Mesenchymal stem cell (in vitro differentiated cells and primary cell): ENCODE measurements at regions not wholly inside any gene's neighbourhood (a gene's known extent, or its start where the extent isn't known, plus 50 kb on each side); places are given as distances from the start of the nearest gene placed in this dataset.

ENCODE experiments used
- DNase-seq: peaks from one replicate; pipeline ENCODE4 v3.0.0-alpha.2; 2013
- H2AFZ ChIP-seq: one replicate; pipeline ENCODE4 v1.6.1; 2013; ENCODE audit warnings: low read depth, mild to moderate bottlenecking, control low read depth, inconsistent platforms, low read length, moderate library complexity
- H2AK5ac ChIP-seq: 2 replicates; pipeline ENCODE4 v1.6.1; 2013; ENCODE audit warnings: low read length, moderate library complexity, mild to moderate bottlenecking, inconsistent platforms; ENCODE audit not compliant: severe bottlenecking
- H2BK120ac ChIP-seq: one replicate; pipeline ENCODE4 v1.6.1; 2013; ENCODE audit warnings: low read depth, mild to moderate bottlenecking, inconsistent platforms, low read length, moderate library complexity
- H2BK12ac ChIP-seq, 2 experiments: one replicate each; pipeline ENCODE4 v1.6.1; 2013; ENCODE audit warnings: inconsistent platforms in 2 of 2, low read length in 2 of 2, mild to moderate bottlenecking in 2 of 2, moderate library complexity in 2 of 2, control low read depth in 1 of 2
- H2BK15ac ChIP-seq: one replicate; pipeline ENCODE4 v1.6.1; 2013; ENCODE audit warnings: mild to moderate bottlenecking, low read depth, inconsistent platforms; ENCODE audit not compliant: poor library complexity, severe bottlenecking
- H2BK5ac ChIP-seq: 2 replicates; pipeline ENCODE4 v1.6.1; 2013; ENCODE audit warnings: low read depth, mild to moderate bottlenecking, low read length, control low read depth, inconsistent platforms; ENCODE audit not compliant: poor library complexity, severe bottlenecking
- H3K14ac ChIP-seq, 2 experiments: one replicate each; pipeline ENCODE4 v1.6.1; 2013; ENCODE audit warnings: inconsistent platforms in 2 of 2, low read length in 2 of 2, control low read depth in 1 of 2, mild to moderate bottlenecking in 1 of 2, moderate library complexity in 1 of 2
- H3K18ac ChIP-seq, 2 experiments: one replicate each; pipeline ENCODE4 v1.6.1; 2013; ENCODE audit warnings: inconsistent platforms in 2 of 2, low read length in 2 of 2, control low read depth in 1 of 2, low read depth in 1 of 2, mild to moderate bottlenecking in 1 of 2
- H3K23ac ChIP-seq, 2 experiments: one replicate each; pipeline ENCODE4 v1.6.1; 2013; ENCODE audit warnings: inconsistent platforms in 2 of 2, low read length in 2 of 2, mild to moderate bottlenecking in 2 of 2, moderate library complexity in 2 of 2, control low read depth in 1 of 2
- H3K27ac ChIP-seq: 2 replicates; pipeline ENCODE4 v1.5.1; 2013; ENCODE audit warnings: mild to moderate bottlenecking, moderate library complexity, low read length, control low read depth, inconsistent platforms; ENCODE audit not compliant: poor library complexity, severe bottlenecking
- H3K27me3 ChIP-seq, 2 experiments: 2 replicates each; pipeline versions ENCODE4 v1.6.1 to v1.7.0; 2013; ENCODE audit warnings: low read length in 2 of 2, mild to moderate bottlenecking in 2 of 2, moderate library complexity in 2 of 2, control low read depth in 1 of 2, inconsistent platforms in 1 of 2; ENCODE audit not compliant: control insufficient read depth in 1 of 2, insufficient read depth in 1 of 2
- H3K36me3 ChIP-seq, 2 experiments: 2 replicates each; pipeline versions ENCODE4 v1.6.1 to v1.7.0; 2013; ENCODE audit warnings: low read length in 2 of 2, control low read depth in 1 of 2, inconsistent platforms in 1 of 2, low read depth in 1 of 2, mild to moderate bottlenecking in 1 of 2; ENCODE audit not compliant: insufficient read depth in 2 of 2, control insufficient read depth in 1 of 2
- H3K4ac ChIP-seq, 2 experiments: one replicate each; pipeline ENCODE4 v1.6.1; 2013; ENCODE audit warnings: inconsistent platforms in 2 of 2, low read length in 2 of 2, mild to moderate bottlenecking in 2 of 2, moderate library complexity in 2 of 2, control low read depth in 1 of 2, low read depth in 1 of 2
- H3K4me1 ChIP-seq: 2 replicates; pipeline ENCODE4 v1.6.1; 2013; ENCODE audit warnings: low read depth, low read length, control low read depth; ENCODE audit not compliant: control insufficient read depth, insufficient read depth
- H3K4me2 ChIP-seq: 2 replicates; pipeline ENCODE4 v1.6.1; 2013; ENCODE audit warnings: low read length, mild to moderate bottlenecking, inconsistent platforms; ENCODE audit not compliant: poor library complexity, severe bottlenecking
- H3K4me3 ChIP-seq, 2 experiments: 2 replicates each; pipeline versions ENCODE4 v1.5.1 to v1.7.0; 2013; ENCODE audit warnings: low read length in 2 of 2, mild to moderate bottlenecking in 2 of 2, control low read depth in 1 of 2, low read depth in 1 of 2; ENCODE audit not compliant: insufficient read depth in 1 of 2
- H3K79me1 ChIP-seq: replicated peaks from 2 replicates; pipeline ENCODE4 v1.6.1; 2013; ENCODE audit warnings: mild to moderate bottlenecking, control low read depth, low read length, inconsistent platforms; ENCODE audit not compliant: poor library complexity, severe bottlenecking
- H3K9ac ChIP-seq: 2 replicates; pipeline ENCODE4 v1.7.0; 2013; ENCODE audit warnings: mild to moderate bottlenecking, low read length, moderate library complexity
- H3K9me3 ChIP-seq: 2 replicates; pipeline ENCODE4 v1.7.0; 2013; ENCODE audit warnings: mild to moderate bottlenecking, low read length; ENCODE audit not compliant: control insufficient read depth
- H4K8ac ChIP-seq: one replicate; pipeline ENCODE4 v1.6.1; 2013; ENCODE audit warnings: inconsistent platforms, mild to moderate bottlenecking, low read length, moderate library complexity
- H4K91ac ChIP-seq: one replicate; pipeline ENCODE4 v1.6.1; 2013; ENCODE audit warnings: mild to moderate bottlenecking, low read length, inconsistent platforms
- WGBS: methylation state at CpG from one replicate; pipeline ENCODE4 v1.1.7; 2013; ENCODE audit warnings: mixed read lengths; 5-methylcytosine and 5-hydroxymethylcytosine counted together

DNA sequence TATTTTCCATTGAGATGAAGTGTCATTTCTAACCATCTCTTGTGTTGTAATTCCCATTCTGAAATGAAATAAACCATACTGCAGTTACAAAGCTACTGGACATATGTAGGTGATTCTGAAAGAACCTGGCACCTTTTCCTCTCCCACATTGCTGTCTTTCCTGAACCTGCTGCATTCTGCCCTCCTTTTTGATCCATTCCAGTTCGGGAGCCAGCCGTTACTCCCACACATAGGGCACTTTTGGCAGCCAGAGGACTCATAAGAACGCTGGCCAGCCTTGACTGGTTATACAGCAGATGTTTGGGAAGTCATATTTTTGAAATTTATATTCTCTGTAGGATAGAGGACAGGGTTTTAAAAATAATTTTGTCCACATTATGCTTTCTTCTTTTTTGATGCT is 369.8 kb upstream of the CDH7 start:
- no peaks in the 10 kb centered on the region for H3K27me3 ChIP-seq

DNA sequence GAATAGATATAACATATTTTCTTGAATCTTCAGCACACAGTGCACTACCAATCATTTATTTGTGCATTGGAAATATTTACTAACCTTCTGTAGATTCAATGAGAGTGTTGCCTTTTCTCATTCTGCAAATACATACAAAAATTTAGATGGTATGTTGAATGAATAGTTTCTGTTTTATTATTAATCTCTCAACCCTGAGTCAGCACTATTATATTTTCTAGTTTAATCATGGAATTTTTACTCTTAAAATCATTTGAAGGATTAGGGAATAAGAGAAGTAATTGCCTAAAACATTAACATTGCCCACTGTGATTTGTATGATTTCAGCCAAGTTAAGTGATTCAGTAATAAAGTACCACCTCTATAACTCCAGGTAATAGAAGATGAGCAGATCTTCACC is 370.2 kb upstream of the CDH7 start:
- no peak overlapping the region for H3K4ac ChIP-seq
- no peak overlapping the region for H2BK5ac ChIP-seq
- H4K91ac ChIP-seq = no peak overlapping the region
- H3K14ac ChIP-seq = no peak overlapping the region
- H2BK12ac ChIP-seq = no peak overlapping the region
- H3K23ac ChIP-seq = no peak overlapping the region
- no peak overlapping the region for H3K4me3 ChIP-seq
- H3K4me2 ChIP-seq = no peak overlapping the region
- no peak overlapping the region for H4K8ac ChIP-seq
- no peak overlapping the region for H3K18ac ChIP-seq
- H3K27ac ChIP-seq = no peak overlapping the region
- DNase-seq = no peak
- no peak overlapping the region for H2AFZ ChIP-seq
- peaks cover 13% of the 10 kb centered on the region for H3K9me3 ChIP-seq
- H2AK5ac ChIP-seq = no peak overlapping the region
- no peak overlapping the region for H2BK120ac ChIP-seq
- H3K4me1 ChIP-seq = no peaks in the 10 kb centered on the region
- H2BK15ac ChIP-seq = no peak overlapping the region
- no peaks in the 10 kb centered on the region for H3K36me3 ChIP-seq
- H3K9ac ChIP-seq = no peak overlapping the region
- no peaks in the 10 kb centered on the region for H3K27me3 ChIP-seq
- no peaks in the 10 kb centered on the region for H3K79me1 ChIP-seq

More for the DNA sequence above, 369.8 kb upstream of the CDH7 start:
- Histone ChIP-seq H2AK5ac (no peak overlapping the region), H2BK12ac (no peak overlapping the region), H2BK5ac (no peak overlapping the region), H4K91ac (no peak overlapping the region), H3K4me3 (no peak overlapping the region), H3K4ac (no peak overlapping the region), H3K4me2 (no peak overlapping the region), H4K8ac (no peak overlapping the region), H3K23ac (no peak overlapping the region), H3K9ac (no peak overlapping the region), H3K14ac (no peak overlapping the region), H3K18ac (no peak overlapping the region), H3K79me1 (no peaks in the 10 kb centered on the region), H3K9me3 (peaks cover 13% of the 10 kb centered on the region), H3K36me3 (no peaks in the 10 kb centered on the region), H2AFZ (no peak overlapping the region), H3K4me1 (no peaks in the 10 kb centered on the region), H2BK120ac (no peak overlapping the region), H2BK15ac (no peak overlapping the region), H3K27ac (no peak overlapping the region)
- DNase-seq = no peak
- WGBS = 77% methylated on average over 3 of the region's 3 CpGs

- H2BK5ac ChIP-seq = no peak overlapping the region
- H3K4me2 ChIP-seq = no peak overlapping the region
- H3K9me3 ChIP-seq = no peaks in the 10 kb centered on the region
- no peak overlapping the region for H2BK12ac ChIP-seq
- no peak overlapping the region for H3K23ac ChIP-seq
- no peak overlapping the region for H3K18ac ChIP-seq
- H3K27ac ChIP-seq = no peak overlapping the region
- no peak overlapping the region for H2BK120ac ChIP-seq
- H3K9ac ChIP-seq = no peak overlapping the region
- no peak overlapping the region for H4K8ac ChIP-seq
- H3K79me1 ChIP-seq = no peaks in the 10 kb centered on the region
- H2BK15ac ChIP-seq = no peak overlapping the region
- no peak overlapping the region for H3K4me3 ChIP-seq
- H3K14ac ChIP-seq = no peak overlapping the region
- H3K27me3 ChIP-seq = no peaks in the 10 kb centered on the region
- no peak overlapping the region for H4K91ac ChIP-seq
- 73% methylated on average over 3 of the region's 3 CpGs for WGBS
- no peak overlapping the region for H3K4ac ChIP-seq
- H3K36me3 ChIP-seq = no peaks in the 10 kb centered on the region
- no peak for DNase-seq
- H2AK5ac ChIP-seq = no peak overlapping the region
- H2AFZ ChIP-seq = no peak overlapping the region
- H3K4me1 ChIP-seq = no peaks in the 10 kb centered on the region
These were observed 377.9 kb upstream of the CDH7 start for GRCh38 chr18:65372904-65373303.

DNA sequence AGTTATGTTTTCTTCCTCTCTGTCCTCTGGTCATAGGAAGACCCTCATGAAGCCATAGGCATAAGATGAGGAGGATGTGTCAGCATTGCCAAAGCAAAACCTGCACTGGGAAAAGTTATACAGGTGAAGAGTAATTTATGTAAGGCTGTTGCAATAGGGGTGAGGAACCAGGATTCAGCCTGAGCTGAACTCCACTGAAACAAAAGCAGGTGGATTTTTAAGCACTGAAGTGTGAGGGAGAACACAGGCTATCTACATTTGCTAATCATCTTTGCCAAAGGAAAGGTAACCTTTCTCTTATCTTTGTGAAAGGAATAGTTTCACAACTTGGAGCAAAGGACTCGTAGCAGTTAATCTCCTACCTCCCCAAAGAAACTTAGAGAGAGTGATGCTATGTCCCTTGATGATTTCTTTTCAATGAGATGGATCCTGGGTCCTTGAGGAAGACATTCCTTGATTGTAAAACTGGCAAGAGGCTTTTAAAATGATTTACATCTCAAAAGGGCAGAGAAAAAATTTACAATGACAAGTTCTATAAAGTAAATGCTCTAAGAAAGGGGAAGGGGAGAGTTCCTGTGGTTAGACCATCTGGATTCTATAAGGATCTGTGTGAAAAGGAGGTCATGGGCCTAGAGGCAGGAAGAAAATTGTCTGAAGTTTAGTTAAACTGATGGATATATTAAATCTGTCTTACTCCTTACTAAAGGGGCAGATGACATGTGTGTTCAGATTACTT is 385.4 kb upstream of the CDH7 start:
- Histone ChIP-seq H3K4me3 (no peak overlapping the region), H2AFZ (no peak overlapping the region), H3K14ac (no peak overlapping the region), H3K23ac (no peak overlapping the region), H4K91ac (no peak overlapping the region), H3K4ac (no peak overlapping the region), H2BK120ac (no peak overlapping the region), H2AK5ac (no peak overlapping the region), H3K4me2 (no peak overlapping the region), H3K36me3 (no peaks in the 10 kb centered on the region), H2BK15ac (no peak overlapping the region), H3K27me3 (no peaks in the 10 kb centered on the region), H3K79me1 (no peaks in the 10 kb centered on the region), H2BK12ac (no peak overlapping the region), H3K27ac (no peak overlapping the region), H4K8ac (no peak overlapping the region), H3K18ac (no peak overlapping the region), H3K4me1 (no peaks in the 10 kb centered on the region), H3K9ac (no peak overlapping the region), H2BK5ac (no peak overlapping the region), H3K9me3 (no peaks in the 10 kb centered on the region)
- no peak for DNase-seq
- no CpG with 5 or more reads among the region's 1 CpG for WGBS
